22Rv1 (cell line): ENCODE measurements at regions not wholly inside any gene's neighbourhood (a gene's known extent, or its start where the extent isn't known, plus 50 kb on each side); places are given as distances from the start of the nearest gene placed in this dataset.
"Not testable (repeated sequence)": the region's sequence is repeated elsewhere in the genome, so short reads cannot be mapped to it uniquely, and the experiment has no call there.

Source experiments
- H3K27ac ChIP-seq: fragments of 450-650 bp; 2 replicates; pipeline ENCODE4 v1.5.1; 2017
- ZFX ChIP-seq: fragments of 450-650 bp; IDR thresholded peaks from 2 replicates; pipeline ENCODE4 v1.6.1; 2017; ENCODE audit warnings: antibody characterized with exemption, borderline replicate concordance
- TF ChIP-seq, protein P1 (sequence below): fragments of 450-650 bp; IDR thresholded peaks from 2 replicates; pipeline ENCODE4 v1.5.1; 2017; ENCODE audit warnings: mild to moderate bottlenecking

DNA sequence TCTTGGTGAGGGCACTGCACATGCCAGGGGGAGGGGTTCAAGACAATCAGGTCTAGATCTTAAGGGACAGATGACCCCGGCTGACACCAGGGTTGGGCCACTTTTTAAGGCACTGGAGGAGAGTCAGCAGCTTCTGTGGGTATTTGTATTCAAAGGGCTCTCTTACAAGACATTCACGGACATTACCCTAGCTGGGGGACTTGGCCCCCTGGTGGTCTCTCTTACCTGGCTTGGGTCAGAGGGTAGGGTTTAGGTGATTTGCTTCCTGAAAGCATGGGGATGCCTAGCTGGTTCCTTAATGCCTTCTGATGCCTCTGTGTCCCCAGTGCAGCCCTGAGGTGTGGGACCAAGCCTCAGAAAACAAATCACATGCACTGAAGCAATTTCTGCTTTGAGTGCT lies 354.7 kb downstream of the CDC5L start:
- TF ChIP-seq, protein P1, sequence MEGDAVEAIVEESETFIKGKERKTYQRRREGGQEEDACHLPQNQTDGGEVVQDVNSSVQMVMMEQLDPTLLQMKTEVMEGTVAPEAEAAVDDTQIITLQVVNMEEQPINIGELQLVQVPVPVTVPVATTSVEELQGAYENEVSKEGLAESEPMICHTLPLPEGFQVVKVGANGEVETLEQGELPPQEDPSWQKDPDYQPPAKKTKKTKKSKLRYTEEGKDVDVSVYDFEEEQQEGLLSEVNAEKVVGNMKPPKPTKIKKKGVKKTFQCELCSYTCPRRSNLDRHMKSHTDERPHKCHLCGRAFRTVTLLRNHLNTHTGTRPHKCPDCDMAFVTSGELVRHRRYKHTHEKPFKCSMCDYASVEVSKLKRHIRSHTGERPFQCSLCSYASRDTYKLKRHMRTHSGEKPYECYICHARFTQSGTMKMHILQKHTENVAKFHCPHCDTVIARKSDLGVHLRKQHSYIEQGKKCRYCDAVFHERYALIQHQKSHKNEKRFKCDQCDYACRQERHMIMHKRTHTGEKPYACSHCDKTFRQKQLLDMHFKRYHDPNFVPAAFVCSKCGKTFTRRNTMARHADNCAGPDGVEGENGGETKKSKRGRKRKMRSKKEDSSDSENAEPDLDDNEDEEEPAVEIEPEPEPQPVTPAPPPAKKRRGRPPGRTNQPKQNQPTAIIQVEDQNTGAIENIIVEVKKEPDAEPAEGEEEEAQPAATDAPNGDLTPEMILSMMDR: no peak
- TF ChIP-seq ZFX: no peak
- no peak overlapping the region for H3K27ac ChIP-seq

DNA sequence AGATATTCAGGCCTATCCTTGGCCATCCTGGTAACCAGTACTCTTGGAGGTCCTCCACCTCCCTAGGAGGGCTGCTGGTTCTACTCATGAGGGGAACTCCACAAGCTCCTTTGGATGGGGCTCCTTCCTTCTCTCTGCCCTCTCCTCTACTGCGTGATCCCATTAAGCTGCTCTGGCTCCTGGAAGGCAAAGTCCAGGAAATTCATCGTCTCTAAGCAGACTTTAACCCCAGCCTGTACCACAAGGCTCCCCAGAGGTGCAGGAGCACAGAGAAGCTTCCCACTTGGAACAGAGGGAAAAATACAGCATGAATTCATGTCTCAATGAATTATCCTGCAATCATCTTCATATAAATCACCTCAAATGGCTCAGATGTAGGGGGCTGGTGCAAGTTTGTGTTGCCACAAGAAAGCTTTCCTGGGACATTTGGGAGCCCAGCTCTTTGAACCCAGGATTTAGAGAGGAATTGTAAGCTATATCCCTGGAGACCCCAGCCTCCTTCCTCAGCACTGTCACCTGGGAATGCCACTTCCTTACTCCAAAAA lies 355.4 kb downstream of the CDC5L start:
- H3K27ac ChIP-seq: no peak overlapping the region
- TF ChIP-seq ZFX: no peak
- TF ChIP-seq, protein P1: no peak

DNA sequence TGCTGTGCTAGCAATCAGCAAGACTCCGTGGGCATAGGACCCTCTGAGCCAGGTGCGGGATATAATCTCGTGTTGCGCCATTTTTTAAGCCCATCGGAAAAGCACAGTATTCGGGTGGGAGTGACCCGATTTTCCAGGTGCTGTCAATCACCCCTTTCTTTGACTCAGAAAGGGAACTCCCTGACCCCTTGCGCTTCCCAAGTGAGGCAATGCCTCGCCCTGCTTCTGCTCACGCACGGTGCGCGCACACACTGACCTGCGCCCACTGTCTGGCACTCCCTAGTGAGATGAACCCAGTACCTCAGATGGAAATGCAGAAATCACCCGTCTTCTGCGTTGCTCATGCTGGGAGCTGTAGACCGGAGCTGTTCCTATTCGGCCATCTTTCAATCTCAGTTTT lies 372.6 kb downstream of the CDC5L start:
- H3K27ac ChIP-seq: not testable (repeated sequence)

DNA sequence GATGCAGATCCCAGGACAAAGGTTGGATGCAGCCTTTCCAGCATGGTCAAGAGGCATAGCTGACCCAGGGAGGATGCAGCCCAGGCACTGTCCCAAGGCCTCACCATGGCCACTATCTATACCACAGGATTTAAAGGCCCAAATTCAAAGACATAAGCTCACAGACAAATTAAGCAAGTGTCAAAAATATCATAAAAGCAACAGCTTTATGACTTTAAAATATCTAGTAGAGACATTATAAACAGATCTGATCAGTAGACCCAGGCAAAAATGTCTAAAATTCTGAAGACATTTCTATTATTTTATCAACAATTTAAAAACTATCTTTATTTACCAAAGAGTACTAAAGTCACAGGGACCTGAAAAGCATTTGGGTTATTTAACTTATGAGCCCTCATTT lies 373.5 kb downstream of the CDC5L start:
- H3K27ac ChIP-seq: no peak overlapping the region
- TF ChIP-seq, protein P1: no peak
- TF ChIP-seq ZFX: no peak

DNA sequence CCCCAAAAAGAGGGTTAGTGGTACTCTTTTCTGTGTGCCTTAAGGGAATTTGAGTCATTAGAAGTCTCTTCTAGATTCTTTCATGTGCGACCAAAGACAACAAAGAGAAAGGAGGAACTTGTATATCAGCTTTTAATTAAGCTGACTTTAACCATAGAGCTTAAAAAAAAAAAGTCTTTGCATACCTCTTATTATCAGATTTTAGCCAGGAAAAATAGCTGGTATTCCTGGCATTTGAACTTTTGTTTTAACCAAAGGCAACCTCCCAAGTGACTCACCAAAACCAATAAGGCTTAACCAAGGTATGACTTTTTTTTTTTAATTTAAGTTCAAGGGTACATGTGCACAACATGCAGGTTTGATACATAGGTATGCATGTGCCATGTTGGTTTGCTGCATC lies 375.0 kb downstream of the CDC5L start:
- TF ChIP-seq ZFX: no peak
- TF ChIP-seq, protein P1: no peak
- no peak overlapping the region for H3K27ac ChIP-seq

DNA sequence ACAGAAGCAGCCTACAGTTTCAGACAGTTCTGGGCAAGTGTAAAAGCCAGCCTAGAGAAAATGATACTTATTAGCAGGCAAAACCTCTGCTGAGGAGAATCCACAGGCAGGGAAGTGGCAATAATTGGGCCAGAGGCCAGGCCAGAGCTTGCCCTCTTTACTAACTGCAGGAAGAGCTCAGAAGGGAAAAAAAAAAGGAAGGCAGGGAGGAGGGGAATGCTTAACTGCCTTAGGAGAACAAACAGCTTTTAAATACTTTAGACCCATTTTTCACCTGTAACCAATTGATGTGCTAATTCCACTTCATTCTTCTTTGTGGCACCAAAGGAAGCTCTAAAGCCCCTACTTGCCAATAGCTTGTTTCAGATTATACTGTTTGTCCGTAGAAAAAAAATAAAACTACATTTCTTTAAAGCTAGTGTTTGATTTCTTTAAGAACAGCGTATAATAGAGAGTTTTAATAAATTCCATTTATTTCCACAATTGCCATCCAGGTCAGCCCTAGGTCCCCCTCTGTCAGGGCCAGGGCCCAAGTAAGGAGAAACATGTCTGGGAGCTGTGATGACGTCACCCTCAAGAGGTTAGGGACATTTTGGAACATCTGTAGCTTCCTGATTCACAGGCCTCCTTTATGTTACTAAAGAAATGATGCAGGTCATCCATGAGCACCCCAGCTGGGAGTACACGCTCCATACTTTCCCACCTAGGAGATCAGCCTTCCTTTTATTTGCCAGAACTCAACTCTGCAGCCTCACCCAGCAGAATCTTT lies 384.3 kb downstream of the CDC5L start:
- no peak for TF ChIP-seq ZFX
- TF ChIP-seq, protein P1: no peak
- no peak overlapping the region for H3K27ac ChIP-seq

DNA sequence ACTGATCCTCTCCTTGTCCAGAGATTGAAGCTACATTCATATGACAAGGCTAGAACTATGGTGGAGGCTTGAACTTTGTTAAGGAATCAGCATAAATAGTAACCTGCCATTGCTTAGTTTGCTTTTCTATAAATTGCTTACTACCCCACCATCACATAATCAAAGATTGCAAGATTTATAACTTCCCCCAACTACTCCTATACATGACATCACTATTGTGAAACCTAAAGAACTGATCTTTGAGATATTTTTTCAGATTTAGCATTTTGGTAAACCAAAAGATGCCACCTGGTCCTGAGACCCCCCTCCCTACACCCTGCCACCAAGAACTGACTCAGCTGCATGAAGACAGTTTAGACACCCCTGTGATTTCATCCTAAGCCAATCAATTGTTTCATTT lies 385.3 kb downstream of the CDC5L start:
- TF ChIP-seq ZFX: no peak
- TF ChIP-seq, protein P1: no peak
- H3K27ac ChIP-seq: no peak overlapping the region

DNA sequence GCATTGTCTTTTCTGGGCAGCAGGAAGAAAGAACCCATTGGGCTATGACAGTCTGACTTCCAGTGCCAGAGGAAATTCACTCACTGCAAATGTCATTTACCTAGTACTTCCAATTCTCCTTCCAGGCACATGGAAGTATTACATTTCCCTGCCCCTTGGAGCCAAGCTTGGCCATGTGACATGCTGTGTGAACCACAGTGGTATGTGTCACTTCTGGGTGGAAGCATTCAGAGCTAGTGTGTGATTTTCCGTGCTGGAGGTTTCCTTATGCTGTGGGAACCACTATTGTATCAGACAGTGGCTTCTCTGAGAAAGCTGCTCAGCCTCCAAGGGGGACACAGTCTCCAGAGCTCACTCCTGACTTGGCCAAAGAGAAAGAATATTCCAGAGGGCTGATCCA lies 387.6 kb downstream of the CDC5L start:
- H3K27ac ChIP-seq: no peak overlapping the region
- TF ChIP-seq, protein P1: no peak
- TF ChIP-seq ZFX: no peak
